HG02759 (cell line): ENCODE measurements at regions not wholly inside any gene's neighbourhood (a gene's known extent, or its start where the extent isn't known, plus 50 kb on each side); places are given as distances from the start of the nearest gene placed in this dataset.
"Not testable (repeated sequence)": the region's sequence is repeated elsewhere in the genome, so short reads cannot be mapped to it uniquely, and the experiment has no call there.

ENCODE experiments used
- ATAC-seq: cut with Tn5 transposase; IDR thresholded peaks from one replicate; pipeline ENCODE4 v1.9.1; 2021; ENCODE audit warnings: mild to moderate bottlenecking, moderate library complexity; ENCODE audit not compliant: unreplicated experiment

DNA sequence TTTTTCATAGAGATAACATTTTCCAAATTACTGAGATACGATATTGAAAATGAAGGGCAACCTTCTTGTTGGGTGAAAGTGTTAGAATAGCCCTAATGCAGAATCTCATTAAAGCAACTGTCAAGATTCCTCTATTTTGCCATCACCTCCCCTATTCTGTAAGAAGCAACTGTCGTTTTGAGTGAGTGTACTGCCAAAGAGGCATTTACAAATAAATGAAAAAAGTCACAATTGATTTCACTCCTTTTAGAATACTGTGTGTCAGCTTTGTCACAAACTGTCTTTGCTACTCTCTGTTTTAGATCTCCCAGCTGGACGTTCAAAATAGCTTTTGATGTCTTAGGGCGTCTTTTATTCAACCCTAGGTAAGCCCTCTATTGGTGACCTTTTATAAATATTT, 322.8 kb upstream of the NAALADL2 start:
- no peak for ATAC-seq

DNA sequence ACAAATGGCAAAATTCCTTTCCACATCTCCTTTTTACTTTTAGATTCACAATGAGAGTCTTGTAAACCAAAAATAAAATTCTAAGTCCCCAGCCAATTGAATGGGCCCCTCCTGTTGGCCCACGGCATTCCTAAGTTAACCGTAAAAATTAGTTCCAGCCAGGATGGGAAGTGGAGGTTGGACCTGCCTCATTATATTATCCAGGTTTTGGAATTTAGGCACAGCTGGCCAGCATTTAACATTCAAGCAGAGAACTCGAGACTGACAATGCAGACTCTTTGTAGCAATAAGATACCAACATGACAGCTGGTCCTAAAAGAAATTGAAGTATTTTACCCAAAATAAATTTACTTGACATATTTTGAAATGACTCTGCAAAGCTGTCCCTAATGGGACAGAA, 321.0 kb upstream of the NAALADL2 start:
- no peak for ATAC-seq

DNA sequence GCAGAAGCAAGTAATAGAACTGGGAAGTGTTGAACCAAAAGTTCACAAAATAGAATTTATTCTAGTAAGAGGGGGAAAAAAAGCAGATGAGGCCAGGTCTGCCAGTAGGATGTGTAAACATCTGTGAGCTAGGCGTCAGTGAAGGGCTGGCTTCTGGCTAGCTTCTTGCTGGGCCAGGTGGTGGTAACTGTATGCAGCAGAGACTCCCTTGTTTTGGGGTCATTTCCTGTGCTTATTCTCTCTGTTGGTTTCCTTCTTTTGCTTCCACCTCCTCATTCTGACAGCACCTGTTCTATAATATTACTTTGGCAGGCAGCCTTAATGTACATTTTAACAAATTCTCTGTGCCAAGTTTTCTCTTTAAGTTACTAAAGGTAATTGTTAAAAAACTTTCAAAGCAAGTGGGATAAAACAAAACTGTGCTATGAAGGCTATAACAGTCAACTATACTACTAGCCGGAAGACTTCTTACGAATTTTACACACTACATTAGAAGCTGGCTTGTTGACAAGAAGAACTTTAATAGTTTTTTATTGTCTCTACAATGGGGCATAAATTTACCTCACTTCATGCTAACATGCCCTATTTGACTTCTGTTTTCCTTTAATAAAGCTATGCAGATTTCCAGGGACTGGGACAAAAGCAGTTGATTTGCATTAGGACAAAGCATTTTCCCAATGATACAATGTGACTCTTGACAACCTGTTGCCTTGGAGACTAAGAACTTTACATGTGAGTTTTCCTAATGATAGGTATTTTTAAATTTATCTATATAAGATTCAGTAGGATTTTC, 318.8 kb upstream of the NAALADL2 start:
- ATAC-seq = no peak

DNA sequence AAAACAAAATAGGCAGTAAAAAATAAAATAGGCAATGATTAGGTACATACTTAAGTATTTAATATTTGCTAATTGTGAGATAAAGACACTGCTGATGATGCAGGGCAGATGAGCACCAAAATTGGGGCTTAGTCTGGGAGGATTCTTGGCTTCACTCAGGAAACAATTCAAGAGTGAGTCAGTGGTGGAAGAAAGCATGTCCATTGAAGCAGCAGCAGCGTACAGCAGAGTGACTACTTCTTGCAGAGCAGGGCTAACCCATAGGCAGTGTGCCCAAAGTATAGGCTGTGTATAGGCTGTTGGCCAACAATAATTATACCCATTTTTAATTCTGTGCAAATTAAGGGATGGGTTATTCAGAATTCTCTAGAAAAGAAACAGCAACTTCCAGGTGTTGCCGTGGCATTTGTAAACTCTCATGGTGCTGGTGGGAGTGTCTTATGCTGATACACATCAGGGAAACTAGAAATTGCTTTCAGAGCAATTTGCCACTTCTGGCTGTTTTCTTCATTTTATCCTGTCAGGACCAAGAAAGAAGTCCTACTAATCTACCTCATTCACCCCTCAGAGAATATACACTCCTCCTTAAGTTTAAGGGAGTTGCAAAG, 317.3 kb upstream of the NAALADL2 start:
- no peak for ATAC-seq

DNA sequence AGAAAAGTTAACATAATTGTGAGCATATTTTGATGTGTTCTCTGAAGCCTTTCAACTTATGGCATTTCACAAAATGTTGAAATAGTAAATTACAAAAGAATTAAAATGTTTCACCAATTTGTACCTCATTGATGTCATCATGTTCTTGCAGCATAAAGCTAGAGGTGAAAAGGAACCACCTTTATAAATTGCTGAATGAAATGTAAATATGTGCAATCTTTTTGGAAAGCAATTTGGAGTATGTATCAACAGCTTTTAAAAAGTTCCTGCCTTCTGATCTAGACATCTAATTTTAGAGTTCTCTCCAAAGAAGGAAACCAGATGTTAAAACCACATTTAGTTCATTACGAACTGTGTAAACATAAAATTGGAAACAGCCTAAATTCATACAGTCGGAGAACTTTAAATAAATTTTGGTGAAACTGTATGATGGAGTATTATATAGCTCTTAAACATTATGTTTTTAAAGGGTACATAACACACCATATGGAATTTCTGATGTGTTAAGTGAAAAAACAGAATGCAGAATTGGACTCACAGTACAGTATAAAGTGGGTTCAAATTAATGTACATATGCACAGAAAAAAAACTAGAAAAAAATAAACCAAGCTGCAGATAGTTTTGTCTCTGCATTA, 311.2 kb upstream of the NAALADL2 start:
- no peak for ATAC-seq

DNA sequence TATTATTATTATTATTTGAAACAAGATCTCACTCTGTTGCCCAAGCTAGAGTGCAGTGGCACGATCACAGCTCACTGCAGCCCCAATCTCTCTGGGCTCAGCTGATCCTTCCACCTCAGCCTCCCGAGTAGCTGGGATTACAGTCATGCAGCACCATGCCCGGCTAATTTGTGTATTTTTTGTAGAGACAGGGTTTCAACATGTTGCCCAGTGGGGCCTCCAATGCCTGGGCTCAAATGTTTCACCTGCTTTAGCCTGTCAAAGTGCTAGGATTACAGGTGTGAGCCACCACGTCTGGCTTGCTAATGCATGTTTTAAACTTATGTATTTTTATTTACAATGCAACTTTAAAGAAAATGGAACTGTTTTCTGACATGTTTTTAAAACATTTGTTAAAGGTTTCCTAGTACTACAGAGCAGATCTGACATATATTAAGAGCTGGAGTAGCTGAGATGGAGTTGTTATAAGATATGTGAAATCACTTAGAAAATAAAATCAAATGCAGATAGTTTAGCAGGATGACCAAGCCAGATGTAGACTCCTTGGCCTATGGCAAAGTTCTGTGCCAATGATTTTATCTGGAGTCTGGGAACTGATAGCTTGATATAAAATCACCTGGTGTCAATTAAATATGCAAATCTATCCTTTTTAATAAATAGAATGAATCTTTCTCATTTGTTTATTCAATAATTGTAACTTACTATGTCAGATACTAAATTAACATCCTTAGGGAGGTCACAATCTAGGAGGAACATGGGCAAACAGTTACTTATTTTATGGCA, 310.1 kb upstream of the NAALADL2 start:
- no peak for ATAC-seq

DNA sequence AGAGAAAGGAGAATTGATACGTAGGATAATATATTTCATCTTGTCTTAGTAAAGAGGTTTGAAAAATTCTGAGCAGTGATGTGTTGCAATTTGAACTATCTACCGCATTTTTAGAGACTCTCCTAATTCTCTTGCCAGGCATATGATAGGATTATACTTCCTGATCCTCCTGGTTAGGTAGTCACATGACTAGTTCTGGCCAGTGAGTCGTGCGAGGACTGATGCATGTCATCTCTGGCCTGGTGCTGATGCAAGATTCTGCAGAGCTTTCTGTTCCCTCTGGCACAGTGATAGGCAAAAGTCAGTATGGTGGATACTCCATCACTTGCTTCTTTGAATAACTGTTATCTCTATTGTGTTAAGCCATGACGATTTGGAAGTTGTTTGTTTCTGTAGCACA, 277.6 kb upstream of the NAALADL2 start:
- no peak for ATAC-seq

DNA sequence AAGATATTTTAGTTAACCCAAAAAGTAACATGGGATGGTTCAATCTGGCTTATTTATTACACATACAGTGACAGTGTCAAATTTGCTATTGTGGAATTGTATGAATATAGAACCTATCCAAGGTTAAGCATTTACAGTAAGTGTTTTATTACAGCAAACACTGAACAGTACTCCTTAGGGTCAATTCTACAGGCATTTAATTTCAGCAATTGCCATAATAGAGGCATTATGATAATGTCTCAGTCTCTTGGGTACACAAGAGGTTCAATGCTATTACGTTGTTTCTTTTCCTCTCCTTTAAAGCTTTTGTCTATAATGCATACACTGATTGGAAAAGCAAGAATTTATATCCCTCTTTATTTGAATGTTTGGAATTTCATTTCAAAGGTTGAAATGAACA, 275.7 kb upstream of the NAALADL2 start:
- ATAC-seq = no peak

DNA sequence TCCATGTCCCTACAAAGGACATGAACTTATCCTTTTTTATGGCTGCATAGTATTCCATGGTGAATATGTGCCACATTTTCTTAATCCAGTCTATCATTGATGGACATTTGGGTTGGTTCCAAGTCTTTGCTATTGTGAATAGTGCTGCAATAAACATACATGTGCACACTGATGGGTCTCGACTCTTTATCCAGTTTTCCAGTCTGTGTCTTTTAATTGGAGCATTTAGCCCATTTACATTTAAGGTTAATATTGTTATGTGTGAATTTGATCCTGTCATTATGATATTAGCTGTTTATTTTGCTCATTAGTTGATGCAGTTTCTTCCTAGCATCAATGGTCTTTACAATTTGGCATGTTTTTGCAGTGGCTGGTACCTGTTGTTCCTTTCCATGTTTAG, 272.0 kb upstream of the NAALADL2 start:
- not testable (repeated sequence) for ATAC-seq

DNA sequence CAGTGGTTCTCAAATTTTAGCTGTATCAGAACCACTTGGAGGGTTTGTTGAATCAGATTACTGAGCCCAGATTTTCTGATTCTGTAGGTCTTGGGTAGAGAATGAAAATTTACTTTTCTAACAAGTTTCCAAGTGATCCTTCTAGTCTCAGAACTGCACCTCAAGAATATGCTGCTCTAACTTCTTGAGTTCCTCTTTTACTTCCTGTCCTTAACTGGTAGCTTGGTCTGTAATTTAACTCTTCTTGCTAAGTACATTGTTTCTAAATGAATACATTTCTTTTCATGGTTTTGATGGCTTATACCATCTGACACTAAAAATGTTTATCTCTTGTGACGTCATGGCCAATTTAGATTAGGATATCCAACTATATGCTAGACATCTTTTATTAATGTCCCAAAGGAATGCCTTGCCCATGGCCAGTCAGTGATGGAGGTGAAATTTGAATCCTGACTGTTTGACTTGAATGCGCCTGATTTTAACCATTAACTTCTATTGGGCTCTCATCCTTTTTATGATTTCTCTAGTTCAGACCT, 262.6 kb upstream of the NAALADL2 start:
- ATAC-seq = no peak

DNA sequence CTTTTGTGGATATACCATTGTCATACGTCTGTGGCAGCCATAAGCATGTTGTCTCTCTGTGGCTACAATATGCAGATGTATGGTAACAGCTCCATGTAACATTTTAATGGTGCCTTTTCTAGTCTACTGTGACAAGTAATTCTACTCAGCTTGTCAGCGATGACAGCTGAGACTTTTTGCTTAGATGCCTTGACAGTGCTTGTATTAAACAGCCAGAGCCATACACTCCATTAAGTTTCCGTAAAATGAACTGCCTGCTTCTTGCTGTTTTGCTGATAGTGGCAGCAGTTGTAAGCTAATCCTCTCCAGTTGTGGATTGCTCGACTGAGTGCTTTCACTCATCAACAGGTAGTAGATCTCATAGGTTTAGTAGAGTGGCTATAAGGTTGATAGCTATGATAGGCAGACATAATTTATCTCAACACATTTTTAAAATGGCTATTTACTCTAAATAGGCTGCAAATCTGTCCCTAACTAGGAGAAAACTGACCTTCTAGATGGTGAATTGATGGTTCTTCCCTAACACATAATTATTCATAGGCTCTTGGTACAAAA, 260.2 kb upstream of the NAALADL2 start:
- no peak for ATAC-seq

DNA sequence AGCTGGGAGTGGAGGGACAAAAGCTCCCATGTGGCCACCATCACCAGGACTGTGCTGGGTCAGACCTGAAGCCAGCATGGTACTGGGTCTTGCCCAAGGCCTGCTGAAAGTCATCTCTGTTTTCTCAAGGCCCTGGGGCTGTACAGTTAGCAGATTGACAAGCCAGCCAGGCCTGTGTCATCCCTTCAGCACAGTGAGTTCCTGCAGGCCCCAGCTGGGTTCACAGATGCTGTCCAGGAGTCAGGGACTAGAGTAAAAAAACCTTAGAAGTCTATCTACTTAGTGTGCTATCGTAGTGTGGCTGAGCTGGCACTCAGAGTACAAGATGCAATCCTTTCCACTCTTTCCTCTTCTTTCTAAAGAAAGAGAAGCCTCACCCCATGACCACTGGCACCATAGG, 246.0 kb upstream of the NAALADL2 start:
- ATAC-seq = no peak

DNA sequence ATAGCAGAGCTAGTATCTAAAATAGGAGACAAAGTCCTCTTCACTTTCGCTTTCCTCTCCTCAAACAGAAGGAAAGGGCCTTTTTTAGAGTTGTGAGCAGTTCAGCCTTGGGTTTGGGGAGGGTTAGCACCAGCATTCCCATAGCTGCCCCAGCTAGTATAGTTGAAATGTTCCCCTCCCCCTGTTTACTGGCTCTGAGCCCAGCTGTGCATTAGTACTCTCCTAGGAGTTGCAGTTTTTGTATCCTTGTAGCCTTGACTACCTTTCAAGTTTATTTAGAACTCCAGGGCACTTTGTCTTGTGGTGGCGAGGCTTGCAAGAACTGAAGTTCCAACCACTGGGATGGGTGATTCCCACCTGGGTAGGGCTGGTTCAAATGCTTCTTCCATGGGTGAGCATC, 245.1 kb upstream of the NAALADL2 start:
- no peak for ATAC-seq

DNA sequence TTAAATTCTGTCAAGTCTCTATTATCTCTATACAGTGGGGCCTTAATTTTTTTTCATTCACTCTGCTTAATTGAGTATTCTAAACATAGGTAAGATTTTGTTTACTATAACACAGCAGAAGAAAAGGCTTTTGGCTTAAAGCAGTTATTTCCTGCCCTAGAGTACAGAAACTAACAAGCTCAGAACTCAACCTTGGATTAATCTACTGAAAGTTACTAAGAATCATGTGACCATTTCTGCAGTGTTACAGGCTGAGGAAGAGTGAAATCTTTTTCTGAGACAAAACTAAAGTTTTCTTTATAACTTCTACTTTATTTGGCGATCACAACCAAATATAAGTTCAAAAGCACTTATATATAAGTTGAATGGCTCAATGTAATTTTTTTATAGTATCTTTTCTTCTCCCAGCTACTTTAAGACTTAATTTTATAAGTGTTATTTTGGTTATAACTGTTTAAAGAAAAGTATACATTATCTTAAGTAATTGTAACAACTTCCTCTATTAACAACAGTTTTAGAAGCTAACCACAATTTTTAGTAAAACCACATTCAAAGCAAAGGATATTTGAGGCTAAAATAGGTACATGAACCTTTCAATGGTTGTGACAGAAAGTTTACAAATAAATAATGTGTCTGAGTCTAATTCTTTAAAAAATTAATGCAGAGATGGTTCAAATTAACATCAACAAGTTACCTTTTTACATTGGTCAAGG, 240.6 kb upstream of the NAALADL2 start:
- no peak for ATAC-seq

DNA sequence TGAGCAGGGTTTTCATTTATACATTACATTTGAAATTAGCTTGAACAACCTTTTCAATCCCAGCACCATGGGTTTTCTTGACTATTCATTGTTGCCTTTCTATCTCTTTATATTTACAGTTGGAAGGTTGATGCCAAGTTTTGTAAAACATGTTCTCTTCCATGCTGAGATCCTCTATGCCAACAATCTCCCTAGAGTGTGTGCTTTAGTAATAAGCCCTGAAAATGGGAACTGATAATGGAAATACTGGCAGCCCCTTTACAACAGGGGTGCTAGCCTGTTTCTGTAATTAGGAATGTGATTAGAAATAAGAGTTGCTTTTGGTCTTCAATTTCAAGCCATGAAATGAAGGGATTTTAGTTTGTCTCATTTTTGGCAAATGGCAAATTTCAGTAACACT, 239.9 kb upstream of the NAALADL2 start:
- ATAC-seq = no peak

DNA sequence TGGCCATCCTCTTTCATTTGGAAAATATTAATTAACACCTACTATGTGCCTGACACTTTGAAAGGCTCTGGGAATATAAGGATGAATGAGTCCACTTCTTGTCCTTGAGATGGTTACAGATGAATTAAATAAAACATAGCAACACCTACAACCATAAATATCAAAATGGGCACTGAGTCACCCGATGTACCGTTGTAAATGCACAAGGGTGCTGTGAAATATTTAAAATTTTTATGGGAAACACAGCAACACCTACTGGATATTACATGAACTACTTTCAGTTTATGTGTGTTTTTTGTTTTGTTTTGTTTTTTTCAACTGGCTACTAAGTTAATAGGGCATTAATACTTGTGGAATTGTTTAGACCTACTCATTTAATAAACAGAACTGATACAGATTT, 239.0 kb upstream of the NAALADL2 start:
- ATAC-seq = no peak

DNA sequence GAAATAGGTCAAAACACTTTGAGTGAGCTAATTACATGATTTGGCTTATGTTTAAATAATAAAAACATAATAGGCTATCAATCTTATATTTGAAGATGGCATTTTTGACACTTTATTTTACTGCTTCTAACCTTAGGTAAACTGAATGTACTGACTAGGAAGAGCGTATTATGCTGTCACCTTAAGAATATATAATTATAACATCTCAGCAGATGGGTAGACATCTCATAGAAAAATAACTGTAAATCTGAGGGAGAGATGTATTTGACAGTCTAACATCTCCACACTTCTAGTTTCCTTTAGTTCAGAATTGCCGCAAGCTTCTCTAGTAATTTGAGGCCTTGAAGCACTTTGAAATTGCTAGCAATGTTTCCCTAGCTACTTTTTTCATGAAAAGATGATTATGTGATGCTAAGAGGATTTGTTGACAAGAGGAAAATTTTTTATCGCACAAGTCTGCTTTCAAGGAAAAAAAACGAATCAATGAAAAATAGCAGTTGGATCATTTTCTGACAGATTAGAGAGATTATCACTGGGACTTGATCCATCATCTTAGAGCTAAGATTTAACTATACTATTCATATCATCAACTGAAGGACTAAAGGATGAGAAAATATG, 238.2 kb upstream of the NAALADL2 start:
- no peak for ATAC-seq

DNA sequence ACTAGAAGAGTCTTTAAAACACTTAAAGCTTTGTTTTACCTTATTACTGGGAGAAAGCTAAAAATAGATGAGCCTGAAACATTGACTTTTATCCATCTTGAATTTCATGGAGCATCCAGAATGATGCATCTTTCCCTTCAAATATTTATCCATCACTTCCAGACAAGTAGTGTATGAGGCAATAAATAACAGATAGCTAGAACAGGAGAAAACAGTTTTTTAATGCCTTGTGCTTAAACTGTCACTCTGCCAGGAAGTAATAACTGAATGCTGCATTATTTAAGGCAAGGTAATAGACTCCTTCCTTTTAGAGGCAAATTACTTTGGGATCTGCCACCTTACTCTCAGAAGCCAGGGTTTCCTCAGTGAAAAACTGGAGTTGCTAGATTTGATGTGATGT, 225.8 kb upstream of the NAALADL2 start:
- ATAC-seq = no peak

DNA sequence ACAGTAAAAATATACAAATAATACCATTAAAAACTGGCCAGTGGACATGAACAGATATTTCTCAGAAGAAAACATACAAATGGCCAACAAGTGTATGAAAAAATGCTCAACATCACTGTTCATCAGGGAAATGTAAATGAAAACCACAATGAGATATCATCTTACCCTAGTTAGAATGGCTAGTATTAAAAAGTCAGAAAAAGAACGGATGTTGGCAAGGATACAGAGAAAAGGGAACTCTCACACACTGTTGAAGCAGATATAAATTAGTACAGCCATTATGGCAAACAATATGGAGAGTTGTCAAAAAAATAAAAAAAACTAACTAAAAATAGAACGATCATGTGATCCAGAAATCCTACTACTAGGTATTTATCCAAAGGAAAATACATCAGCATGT, 222.7 kb upstream of the NAALADL2 start:
- no peak for ATAC-seq

DNA sequence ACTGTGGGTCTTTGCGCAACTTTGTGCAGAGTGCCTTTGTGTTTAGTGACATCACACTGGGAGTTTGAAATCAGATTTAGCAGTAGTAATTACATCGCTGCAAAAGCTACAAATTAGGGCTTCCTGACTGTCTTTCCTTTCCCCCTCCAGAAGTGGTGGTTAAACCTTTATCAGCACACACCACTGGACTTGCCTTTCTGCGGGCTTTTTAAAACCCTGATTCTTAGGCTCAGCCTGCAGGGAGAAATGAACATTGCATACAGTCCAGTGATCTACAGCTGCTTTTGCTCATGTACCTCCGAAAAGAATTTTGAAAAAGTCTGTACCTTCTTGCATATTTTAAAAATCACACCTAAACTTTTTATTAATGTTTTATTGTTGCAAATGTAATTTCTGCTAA, 219.7 kb upstream of the NAALADL2 start:
- ATAC-seq = no peak
